H1 (cell line): ENCODE measurements at regions not wholly inside any gene's neighbourhood (a gene's known extent, or its start where the extent isn't known, plus 50 kb on each side); places are given as distances from the start of the nearest gene placed in this dataset.

Experiments used
- CTCF ChIA-PET: fragments of 300-600 bp; sonication (Branson Sonifier 250); formaldehyde crosslinking; loops from one replicate; lab custom pipeline; 2021; ENCODE audit not compliant: partially characterized antibody; lab: Charles Lee
- POLR2A ChIA-PET: fragments of 300-600 bp; sonication (Branson Sonifier 250); formaldehyde crosslinking; loops from one replicate; lab custom pipeline; 2021; ENCODE audit warnings: inconsistent platforms; ENCODE audit not compliant: partially characterized antibody; lab: Charles Lee
- DNase-seq, 2 experiments: peaks; one replicate each; pipeline versions ENCODE4 v3.0.0 to v3.0.0-alpha.2; 2010 to 2022; ENCODE audit warnings: low spot score in 2 of 2, low read depth in 1 of 2, mixed read lengths in 1 of 2
- FAIRE-seq: peaks from 2 replicates; lab custom pipeline; 2011; peaks lifted over from hg19 to GRCh38; lab: Jason Lieb, UNC
- H2AFZ ChIP-seq: 2 replicates; pipeline ENCODE4 v1.8.1; 2012; ENCODE audit warnings: low read length, inconsistent platforms
- H2AK5ac ChIP-seq: 2 replicates; pipeline ENCODE4 v1.6.1; 2013; ENCODE audit warnings: low read depth, low read length
- H2BK120ac ChIP-seq: replicated peaks from 2 replicates; pipeline ENCODE3; 2013; ENCODE audit warnings: low read depth, low read length, inconsistent platforms
- H2BK12ac ChIP-seq: 2 replicates; pipeline ENCODE4 v1.6.1; 2013; ENCODE audit warnings: low read depth, low read length
- H2BK15ac ChIP-seq: 2 replicates; pipeline ENCODE4 v1.6.1; 2013; ENCODE audit warnings: low read length
- H2BK20ac ChIP-seq: 2 replicates; pipeline ENCODE4 v1.6.1; 2013; ENCODE audit warnings: low read length
- H2BK5ac ChIP-seq: 2 replicates; pipeline ENCODE4 v1.6.1; 2013; ENCODE audit warnings: low read depth, low read length
- H3K14ac ChIP-seq: 2 replicates; pipeline ENCODE4 v1.6.1; 2013; ENCODE audit warnings: inconsistent platforms; ENCODE audit not compliant: insufficient read length
- H3K18ac ChIP-seq: 2 replicates; pipeline ENCODE4 v1.6.1; 2013; ENCODE audit warnings: low read length; ENCODE audit errors: extremely low read depth
- H3K23ac ChIP-seq: 2 replicates; pipeline ENCODE4 v1.6.1; 2013; ENCODE audit warnings: inconsistent platforms; ENCODE audit not compliant: insufficient read length
- H3K23me2 ChIP-seq: 2 replicates; pipeline ENCODE4 v1.6.1; 2013; ENCODE audit warnings: low read depth, low read length
- H3K27ac ChIP-seq: 2 replicates; pipeline ENCODE4 v1.6.1; 2011; ENCODE audit warnings: low read depth, low read length, inconsistent platforms
- H3K27me3 ChIP-seq, 4 experiments: replicated peaks in 1 of 4; 1 replicate in 1 of 4; 2 replicates in 3 of 4; pipeline versions ENCODE4 v1.6.1 to v1.8.1; 2011 to 2013; ENCODE audit warnings: low read length in 3 of 4, mild to moderate bottlenecking in 3 of 4, inconsistent platforms in 2 of 4, mixed read lengths in 2 of 4, moderate library complexity in 1 of 4; ENCODE audit not compliant: control insufficient read depth in 3 of 4, insufficient read depth in 3 of 4; ENCODE audit errors: extremely low read depth in 1 of 4
- H3K36me3 ChIP-seq, 4 experiments: 2 replicates each; pipeline versions ENCODE4 v1.6.1 to v1.8.1; 2011 to 2013; ENCODE audit warnings: mild to moderate bottlenecking in 4 of 4, low read length in 3 of 4, moderate library complexity in 2 of 4, control low read depth in 1 of 4, inconsistent platforms in 1 of 4; ENCODE audit not compliant: insufficient read depth in 4 of 4, control insufficient read depth in 2 of 4
- H3K4ac ChIP-seq: replicated peaks from 2 replicates; pipeline ENCODE3; 2013; ENCODE audit warnings: low read length, low read depth, mixed read lengths, inconsistent platforms; ENCODE audit not compliant: insufficient read length
- H3K4me1 ChIP-seq, 4 experiments: replicated peaks in 1 of 4; 1 replicate in 1 of 4; 2 replicates in 3 of 4; pipeline versions ENCODE4 v1.6.1 to v1.8.1; 2011 to 2013; ENCODE audit warnings: low read length in 3 of 4, inconsistent platforms in 2 of 4, mixed read lengths in 1 of 4; ENCODE audit not compliant: insufficient read depth in 4 of 4, control insufficient read depth in 3 of 4
- H3K4me2 ChIP-seq, 2 experiments: 2 replicates each; pipeline versions ENCODE4 v1.6.1 to v1.8.1; 2011 to 2013; ENCODE audit warnings: low read depth in 2 of 2, low read length in 2 of 2, control low read depth in 1 of 2, inconsistent platforms in 1 of 2, mild to moderate bottlenecking in 1 of 2; ENCODE audit not compliant: insufficient read depth in 1 of 2
- H3K4me3 ChIP-seq, 4 experiments: fragments of 200-600, 300-600 bp in 1 of 4; sonication (generic), shearing (Covaris generic), sonication (Bioruptor Twin) in 1 of 4; 2 replicates each; pipeline versions ENCODE4 v1.5.1 to v1.8.1; 2011 to 2016; ENCODE audit warnings: low read length in 4 of 4, low read depth in 3 of 4, control low read depth in 2 of 4, inconsistent platforms in 2 of 4, mild to moderate bottlenecking in 2 of 4, mixed read lengths in 1 of 4, moderate library complexity in 1 of 4; ENCODE audit not compliant: insufficient read depth in 2 of 4; ENCODE audit errors: extremely low read depth in 1 of 4
- H3K56ac ChIP-seq: replicated peaks from 2 replicates; pipeline ENCODE3; 2013; ENCODE audit warnings: low read depth, mild to moderate bottlenecking, mixed read lengths, low read length, inconsistent platforms; ENCODE audit not compliant: insufficient read length
- H3K79me1 ChIP-seq: 2 replicates; pipeline ENCODE4 v1.6.1; 2013; ENCODE audit warnings: low read depth, low read length, control low read depth
- H3K79me2 ChIP-seq, 2 experiments: 2 replicates each; pipeline versions ENCODE4 v1.6.1 to v1.8.1; 2012 to 2013; ENCODE audit warnings: low read length in 2 of 2, mild to moderate bottlenecking in 2 of 2, inconsistent platforms in 1 of 2; ENCODE audit not compliant: insufficient read depth in 2 of 2, control insufficient read depth in 1 of 2
- H3K9ac ChIP-seq, 4 experiments: replicated peaks in 1 of 4; 1 replicate in 1 of 4; 2 replicates in 3 of 4; pipeline versions ENCODE4 v1.6.1 to v1.8.1; 2011 to 2013; ENCODE audit warnings: low read depth in 3 of 4, low read length in 3 of 4, control low read depth in 2 of 4, mild to moderate bottlenecking in 2 of 4, moderate library complexity in 2 of 4, inconsistent platforms in 1 of 4; ENCODE audit errors: extremely low read depth in 1 of 4
- H3K9me3 ChIP-seq, 2 experiments: 2 replicates each; pipeline versions ENCODE4 v1.6.1 to v1.8.1; 2012 to 2013; ENCODE audit warnings: mild to moderate bottlenecking in 2 of 2, moderate library complexity in 2 of 2, control low read depth in 1 of 2, inconsistent platforms in 1 of 2, low read depth in 1 of 2, low read length in 1 of 2, mixed read lengths in 1 of 2; ENCODE audit not compliant: insufficient read depth in 2 of 2
- H4K20me1 ChIP-seq, 2 experiments: replicated peaks in 1 of 2; 2 replicates each; pipeline versions ENCODE3 to v1.8.1; 2011 to 2013; ENCODE audit warnings: inconsistent platforms in 2 of 2, low read length in 2 of 2, mild to moderate bottlenecking in 1 of 2; ENCODE audit not compliant: insufficient read depth in 2 of 2, control insufficient read depth in 1 of 2
- H4K5ac ChIP-seq: 2 replicates; pipeline ENCODE4 v1.6.1; 2013; ENCODE audit warnings: low read length, low read depth, mixed read lengths, inconsistent platforms; ENCODE audit not compliant: insufficient read length
- H4K8ac ChIP-seq: 2 replicates; pipeline ENCODE4 v1.8.0; 2013; ENCODE audit warnings: mild to moderate bottlenecking, moderate library complexity, low read length, inconsistent platforms; ENCODE audit not compliant: insufficient read depth; ENCODE audit errors: extremely low read depth
- H4K91ac ChIP-seq: replicated peaks from 2 replicates; pipeline ENCODE3; 2013; ENCODE audit warnings: low read length, mixed read lengths, inconsistent platforms; ENCODE audit not compliant: insufficient read length
- BRCA1 ChIP-seq: IDR thresholded peaks from 2 replicates; pipeline ENCODE4 v1.6.1; 2012; ENCODE audit warnings: low read depth, low read length, improper control_type of control experiment
- CBX8 ChIP-seq: fragments of 300-800, 300-1000 bp; sonication (generic); IDR thresholded peaks from 2 replicates; pipeline ENCODE4 v1.7.1; 2016; ENCODE audit warnings: low read depth, low read length, borderline replicate concordance
- CHD2 ChIP-seq: IDR thresholded peaks from 2 replicates; pipeline ENCODE4 v1.6.1; 2012; ENCODE audit warnings: low read length, improper control_type of control experiment
- GABPA ChIP-seq: IDR thresholded peaks from 2 replicates; pipeline ENCODE4 v1.6.1; 2011; ENCODE audit warnings: mild to moderate bottlenecking, low read length, moderate library complexity, borderline replicate concordance; ENCODE audit not compliant: insufficient read depth
- JUND ChIP-seq: IDR thresholded peaks from 2 replicates; pipeline ENCODE4 v1.6.1; 2011; ENCODE audit warnings: mild to moderate bottlenecking, improper control_type of control experiment, low read length
- NANOG ChIP-seq: IDR thresholded peaks from 2 replicates; pipeline ENCODE4 v1.6.1; 2011; ENCODE audit warnings: low read length, low read depth, mild to moderate bottlenecking, inconsistent platforms; ENCODE audit not compliant: insufficient read depth, poor library complexity, severe bottlenecking
- PHF8 ChIP-seq: fragments of 200-600 bp; sonication (generic); conservative IDR thresholded peaks from 2 replicates; pipeline ENCODE4 v1.7.1; 2012; ENCODE audit warnings: low read depth, mild to moderate bottlenecking, inconsistent platforms, low read length, moderate library complexity
- POLR2A ChIP-seq, 2 experiments: IDR thresholded peaks; 1 replicate in 1 of 2; 2 replicates in 1 of 2; pipeline ENCODE4 v1.6.1; 2011; ENCODE audit warnings: low read depth in 2 of 2, low read length in 2 of 2, mild to moderate bottlenecking in 2 of 2; ENCODE audit errors: control extremely low read depth in 1 of 2
- RAD21 ChIP-seq, 2 experiments: IDR thresholded peaks in 1 of 2; conservative IDR thresholded peaks in 1 of 2; 2 replicates each; pipeline ENCODE4 v1.6.1; 2011; ENCODE audit warnings: low read depth in 2 of 2, low read length in 2 of 2, improper control_type of control experiment in 1 of 2, inconsistent platforms in 1 of 2, mild to moderate bottlenecking in 1 of 2, moderate library complexity in 1 of 2
- SIN3A ChIP-seq, 2 experiments: IDR thresholded peaks in 1 of 2; conservative IDR thresholded peaks in 1 of 2; 2 replicates each; pipeline ENCODE4 v1.6.1; 2011 to 2012; ENCODE audit warnings: low read length in 2 of 2, improper control_type of control experiment in 1 of 2, low read depth in 1 of 2, mild to moderate bottlenecking in 1 of 2
- TAF1 ChIP-seq: IDR thresholded peaks from 2 replicates; pipeline ENCODE4 v1.6.1; 2011; ENCODE audit warnings: mild to moderate bottlenecking, low read depth, low read length
- TCF12 ChIP-seq: IDR thresholded peaks from 2 replicates; pipeline ENCODE4 v1.6.1; 2011; ENCODE audit warnings: low read depth, mild to moderate bottlenecking, low read length
- USF2 ChIP-seq: IDR thresholded peaks from 2 replicates; pipeline ENCODE4 v1.6.1; 2011; ENCODE audit warnings: low read length, improper control_type of control experiment
- YY1 ChIP-seq: IDR thresholded peaks from 2 replicates; pipeline ENCODE4 v1.6.1; 2011; ENCODE audit warnings: low read depth, mild to moderate bottlenecking, low read length
- WGBS, 2 experiments: shearing (Covaris generic) in 1 of 2; methylation state at CpG; one replicate each; pipeline versions ENCODE4 v1.1.6 to v1.1.7; 2013 to 2015; ENCODE audit warnings: low lambda C conversion rate in 2 of 2, mixed read lengths in 2 of 2, inconsistent platforms in 1 of 2, low coverage in 1 of 2, missing lambda C conversion rate in 1 of 2; ENCODE audit not compliant: insufficient replicate concordance in 2 of 2, insufficient coverage in 1 of 2, insufficient read length in 1 of 2; ENCODE audit errors: extremely low coverage in 1 of 2, missing lambda C conversion rate in 1 of 2; 5-methylcytosine and 5-hydroxymethylcytosine counted together

- H3K36me3 ChIP-seq = no peaks in the 10 kb centered on the region
- no peak overlapping the region for H4K91ac ChIP-seq
- H2AK5ac ChIP-seq = no peak overlapping the region
- CTCF ChIA-PET = interaction anchor here (1.0 to 1.8 kb wide), 3 partner anchors 23 to 65 kb away, joined by 4 to 7 read pairs (median 6); no protein-coding TSS in a partner anchor
- H2BK20ac ChIP-seq = no peak overlapping the region
- no peaks in the 10 kb centered on the region for H3K79me1 ChIP-seq
- H3K23ac ChIP-seq = no peak overlapping the region
- H4K20me1 ChIP-seq = no peaks in the 10 kb centered on the region
- H2BK5ac ChIP-seq = no peak overlapping the region
- H3K79me2 ChIP-seq = no peaks in the 10 kb centered on the region
- no peak overlapping the region for H3K56ac ChIP-seq
- no peak overlapping the region for H3K14ac ChIP-seq
- no peak overlapping the region for H3K4me2 ChIP-seq
- H3K4me3 ChIP-seq = no peak overlapping the region
- H4K8ac ChIP-seq = no peak overlapping the region
- FAIRE-seq = no peak
- no peak overlapping the region for H3K18ac ChIP-seq
- POLR2A ChIA-PET = no interaction called here
- H3K4ac ChIP-seq = no peak overlapping the region
- no peaks in the 10 kb centered on the region for H3K27me3 ChIP-seq
- H3K4me1 ChIP-seq = no peaks in the 10 kb centered on the region
- no peak overlapping the region for H4K5ac ChIP-seq
- no peaks in the 10 kb centered on the region for H3K9me3 ChIP-seq
- no peak for DNase-seq
- H2BK120ac ChIP-seq = no peak overlapping the region
- H2BK12ac ChIP-seq = no peak overlapping the region
- no peak overlapping the region for H2BK15ac ChIP-seq
- whole genome bisulfite sequencing, 2 experiments = 89% methylated on average over 3 of the region's 3 CpGs; no CpG with 5 or more reads in 1 of the 2 experiments
- H3K27ac ChIP-seq = no peak overlapping the region
- H3K23me2 ChIP-seq = no peaks in the 10 kb centered on the region
- no peak overlapping the region for H3K9ac ChIP-seq
- 0 out of 2 replicates have a peak overlapping the region, but pooled peaks have one; percentile 37 for H2AFZ ChIP-seq
- no peak for TF ChIP-seq USF2
- no peak for TF ChIP-seq PHF8
- TF ChIP-seq SIN3A (conservative IDR thresholded peaks at IDR 0.05 in 1 of 2, IDR thresholded peaks at IDR 0.05 in 1 of 2; ENCODE audit: low read depth in 1 of 2, low read length in 2 of 2) = no peak
- TF ChIP-seq JUND = no peak
- no peak for TF ChIP-seq NANOG
- TF ChIP-seq GABPA = no peak
- no peak for TF ChIP-seq YY1
- TF ChIP-seq TCF12 = no peak
- TF ChIP-seq TAF1 = no peak
- no peak for TF ChIP-seq CHD2
- no peak for TF ChIP-seq POLR2A (IDR thresholded peaks at IDR 0.05; ENCODE audit: control extremely low read depth in 1 of 2, low read depth in 2 of 2, low read length in 2 of 2)
- TF ChIP-seq BRCA1 = no peak
- no peak for TF ChIP-seq CBX8
- no peak for TF ChIP-seq RAD21 (IDR thresholded peaks at IDR 0.05 in 1 of 2, conservative IDR thresholded peaks at IDR 0.05 in 1 of 2; ENCODE audit: low read depth in 2 of 2, low read length in 2 of 2)
Observed at GRCh38 chr11:106218106-106218505, 140.6 kb downstream of the AASDHPPT start.
